ENCODE measurements at regions not wholly inside any gene's neighbourhood (a gene's known extent, or its start where the extent isn't known, plus 50 kb on each side); places are given as distances from the start of the nearest gene placed in this dataset.

DNA sequence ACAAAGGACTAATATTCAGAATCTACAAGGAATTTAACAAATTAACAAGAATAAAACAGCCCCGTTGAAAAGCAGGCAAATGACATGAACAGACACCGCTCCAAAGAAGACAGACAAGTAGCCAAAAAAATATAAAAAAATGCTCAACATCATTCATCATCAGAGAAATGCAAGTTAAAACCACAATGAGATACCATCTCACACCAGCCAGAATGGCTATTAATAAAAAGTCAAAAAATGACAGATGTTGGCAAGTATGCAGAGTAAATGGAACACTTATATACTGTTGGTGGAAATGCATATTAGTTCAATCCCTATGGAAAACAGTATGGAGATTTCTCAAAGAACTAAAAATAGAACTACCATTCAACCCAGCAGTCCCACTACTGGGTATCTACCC is 302.7 kb upstream of the RGMB start:
- no peak overlapping the region for H3K4me3 ChIP-seq
- TF ChIP-seq, protein P1, sequence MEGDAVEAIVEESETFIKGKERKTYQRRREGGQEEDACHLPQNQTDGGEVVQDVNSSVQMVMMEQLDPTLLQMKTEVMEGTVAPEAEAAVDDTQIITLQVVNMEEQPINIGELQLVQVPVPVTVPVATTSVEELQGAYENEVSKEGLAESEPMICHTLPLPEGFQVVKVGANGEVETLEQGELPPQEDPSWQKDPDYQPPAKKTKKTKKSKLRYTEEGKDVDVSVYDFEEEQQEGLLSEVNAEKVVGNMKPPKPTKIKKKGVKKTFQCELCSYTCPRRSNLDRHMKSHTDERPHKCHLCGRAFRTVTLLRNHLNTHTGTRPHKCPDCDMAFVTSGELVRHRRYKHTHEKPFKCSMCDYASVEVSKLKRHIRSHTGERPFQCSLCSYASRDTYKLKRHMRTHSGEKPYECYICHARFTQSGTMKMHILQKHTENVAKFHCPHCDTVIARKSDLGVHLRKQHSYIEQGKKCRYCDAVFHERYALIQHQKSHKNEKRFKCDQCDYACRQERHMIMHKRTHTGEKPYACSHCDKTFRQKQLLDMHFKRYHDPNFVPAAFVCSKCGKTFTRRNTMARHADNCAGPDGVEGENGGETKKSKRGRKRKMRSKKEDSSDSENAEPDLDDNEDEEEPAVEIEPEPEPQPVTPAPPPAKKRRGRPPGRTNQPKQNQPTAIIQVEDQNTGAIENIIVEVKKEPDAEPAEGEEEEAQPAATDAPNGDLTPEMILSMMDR (IDR thresholded peaks at IDR 0.05) = no peak
- no peak overlapping the region for H3K27ac ChIP-seq
- DNase-seq = no peak
- H3K4me1 ChIP-seq = no peaks in the 10 kb centered on the region
- ATAC-seq = no peak
- no peaks in the 10 kb centered on the region for H3K27me3 ChIP-seq
- H3K9me3 ChIP-seq = no peaks in the 10 kb centered on the region
- H3K36me3 ChIP-seq = no peaks in the 10 kb centered on the region
- intact Hi-C loops (cut with DNase I) = no loop called here

DNA sequence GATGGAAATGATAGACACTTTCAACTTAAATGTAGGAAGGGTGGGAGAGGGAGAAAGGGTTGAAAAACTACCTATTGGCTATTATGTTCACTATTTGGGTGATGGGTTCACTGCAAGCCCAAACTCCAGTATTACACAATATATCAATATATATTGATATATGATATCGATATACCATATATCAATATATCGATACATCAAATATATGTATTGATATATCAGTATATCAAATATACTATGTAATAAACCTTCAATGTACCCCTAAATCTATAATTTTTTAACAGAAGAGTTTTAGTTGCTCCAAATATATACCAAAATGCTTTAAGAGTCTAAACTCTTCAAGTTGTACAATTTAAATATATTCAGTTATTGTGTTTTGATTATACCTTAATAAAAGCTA is 302.0 kb upstream of the RGMB start:
- Histone ChIP-seq H3K27me3 (no peaks in the 10 kb centered on the region), H3K9me3 (no peaks in the 10 kb centered on the region), H3K36me3 (no peaks in the 10 kb centered on the region), H3K4me3 (no peak overlapping the region), H3K27ac (no peak overlapping the region), H3K4me1 (no peaks in the 10 kb centered on the region)
- ATAC-seq (no peak), DNase-seq (no peak)
- TF ChIP-seq, protein P1 (IDR thresholded peaks at IDR 0.05) = no peak
- intact Hi-C loops (cut with DNase I) = no loop called here

DNA sequence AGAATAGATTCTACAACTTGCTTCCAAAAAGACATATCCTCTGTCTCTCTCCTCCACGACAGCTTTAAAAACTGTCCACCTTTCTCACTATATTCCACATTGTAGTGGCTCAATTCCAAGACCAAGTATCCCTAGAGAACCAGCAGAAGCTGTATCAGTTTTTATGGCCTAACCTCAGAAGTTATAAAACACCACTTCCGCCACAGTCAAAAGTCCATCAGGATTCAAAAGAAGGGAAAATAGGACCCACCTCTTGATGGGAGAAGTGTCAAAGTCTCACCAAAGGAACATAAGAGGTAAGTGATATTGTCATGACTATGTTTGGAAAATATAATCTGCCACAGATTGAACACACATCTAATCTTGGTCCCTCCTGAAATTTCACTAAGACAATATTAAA is 299.2 kb upstream of the RGMB start:
- no peaks in the 10 kb centered on the region for H3K4me1 ChIP-seq
- ATAC-seq = no peak

GRCh38 chr5:98474782-98475181 is 298.7 kb upstream of the RGMB start:
- Histone ChIP-seq H3K27me3 (no peaks in the 10 kb centered on the region), H3K4me3 (no peak overlapping the region), H3K9me3 (no peaks in the 10 kb centered on the region), H3K36me3 (no peaks in the 10 kb centered on the region), H3K4me1 (no peaks in the 10 kb centered on the region), H3K27ac (no peak overlapping the region)
- ATAC-seq (no peak), DNase-seq (no peak)
- intact Hi-C loops (cut with DNase I) = no loop called here
- TF ChIP-seq, protein P1 (IDR thresholded peaks at IDR 0.05) = no peak

More for the DNA sequence above, 299.2 kb upstream of the RGMB start:
- no peak overlapping the region for H3K27ac ChIP-seq
- no peaks in the 10 kb centered on the region for H3K36me3 ChIP-seq
- intact Hi-C loops (cut with DNase I) = no loop called here
- H3K9me3 ChIP-seq = no peaks in the 10 kb centered on the region
- DNase-seq = no peak
- no peaks in the 10 kb centered on the region for H3K27me3 ChIP-seq
- TF ChIP-seq, protein P1 (IDR thresholded peaks at IDR 0.05) = no peak
- no peak overlapping the region for H3K4me3 ChIP-seq

GRCh38 chr5:98482321-98483300 is 290.9 kb upstream of the RGMB start:
- H3K9me3 ChIP-seq = no peaks in the 10 kb centered on the region
- no peak overlapping the region for H3K27ac ChIP-seq
- no peaks in the 10 kb centered on the region for H3K36me3 ChIP-seq
- no peaks in the 10 kb centered on the region for H3K4me1 ChIP-seq
- no peaks in the 10 kb centered on the region for H3K27me3 ChIP-seq
- TF ChIP-seq, protein P1 (IDR thresholded peaks at IDR 0.05) = no peak
- no peak overlapping the region for H3K4me3 ChIP-seq
- intact Hi-C loops (cut with DNase I) = no loop called here
- ATAC-seq (no peak), DNase-seq (no peak)

Measured in upper lobe of right lung (tissue), 1 donor.